ENCODE measurements at regions not wholly inside any gene's neighbourhood (a gene's known extent, or its start where the extent isn't known, plus 50 kb on each side); places are given as distances from the start of the nearest gene placed in this dataset.

GRCh38 chr20:51106011-51106410, 83.1 kb upstream of the KCNG1 start:
- no peak for TF ChIP-seq CTCF (conservative IDR thresholded peaks at IDR 0.05)
- TF ChIP-seq ZFX (IDR thresholded peaks at IDR 0.05) = no peak

Data from C4-2B (cell line).